ENCODE measurements at regions not wholly inside any gene's neighbourhood (a gene's known extent, or its start where the extent isn't known, plus 50 kb on each side); places are given as distances from the start of the nearest gene placed in this dataset.

DNA sequence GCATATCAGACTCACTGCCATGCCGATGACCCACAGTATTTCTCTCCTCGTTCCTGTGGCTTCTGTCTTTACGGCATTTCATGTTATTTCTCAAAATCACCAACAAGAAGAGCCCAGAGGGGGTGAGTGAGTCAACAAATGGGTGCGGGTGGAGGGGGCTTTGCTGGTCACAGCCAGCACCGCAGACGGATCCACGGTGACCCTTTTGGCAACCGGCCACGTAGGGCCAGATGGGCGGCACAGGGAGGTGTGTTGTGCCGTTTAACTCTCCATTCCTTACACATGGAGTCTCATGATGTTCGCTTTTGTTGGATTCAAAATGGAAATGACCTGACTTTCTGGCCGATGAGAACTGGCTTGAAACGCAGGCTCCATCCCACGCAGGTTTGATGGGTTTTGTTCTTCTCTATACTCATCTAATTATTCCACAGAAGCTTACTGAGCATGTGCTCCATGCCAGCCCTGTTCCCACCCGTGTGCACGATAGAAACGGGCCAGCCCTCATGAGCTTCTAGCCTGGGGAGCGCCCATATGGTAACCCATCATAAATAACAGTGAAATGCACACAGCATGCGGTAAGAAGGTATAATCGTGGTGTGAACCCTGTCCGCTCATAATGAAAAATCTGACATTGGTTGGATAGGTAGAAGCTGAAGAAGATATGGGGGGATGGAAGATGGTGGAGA is 319.9 kb downstream of the BRD1 start:
- Mint-ChIP-seq H3K4me1 (ENCODE audit: low read depth) (no peaks in the 10 kb centered on the region), H3K36me3 (ENCODE audit: low read depth) (no peaks in the 10 kb centered on the region; the same call in 1 of the 2 replicates), H3K27ac (no peak overlapping the region), H3K27me3 (ENCODE audit: insufficient read depth) (no peaks in the 10 kb centered on the region), H3K9me3 (peaks cover 54% of the 10 kb centered on the region), H3K4me3 (no peak overlapping the region)
- TF ChIP-seq, protein P1, sequence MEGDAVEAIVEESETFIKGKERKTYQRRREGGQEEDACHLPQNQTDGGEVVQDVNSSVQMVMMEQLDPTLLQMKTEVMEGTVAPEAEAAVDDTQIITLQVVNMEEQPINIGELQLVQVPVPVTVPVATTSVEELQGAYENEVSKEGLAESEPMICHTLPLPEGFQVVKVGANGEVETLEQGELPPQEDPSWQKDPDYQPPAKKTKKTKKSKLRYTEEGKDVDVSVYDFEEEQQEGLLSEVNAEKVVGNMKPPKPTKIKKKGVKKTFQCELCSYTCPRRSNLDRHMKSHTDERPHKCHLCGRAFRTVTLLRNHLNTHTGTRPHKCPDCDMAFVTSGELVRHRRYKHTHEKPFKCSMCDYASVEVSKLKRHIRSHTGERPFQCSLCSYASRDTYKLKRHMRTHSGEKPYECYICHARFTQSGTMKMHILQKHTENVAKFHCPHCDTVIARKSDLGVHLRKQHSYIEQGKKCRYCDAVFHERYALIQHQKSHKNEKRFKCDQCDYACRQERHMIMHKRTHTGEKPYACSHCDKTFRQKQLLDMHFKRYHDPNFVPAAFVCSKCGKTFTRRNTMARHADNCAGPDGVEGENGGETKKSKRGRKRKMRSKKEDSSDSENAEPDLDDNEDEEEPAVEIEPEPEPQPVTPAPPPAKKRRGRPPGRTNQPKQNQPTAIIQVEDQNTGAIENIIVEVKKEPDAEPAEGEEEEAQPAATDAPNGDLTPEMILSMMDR (IDR thresholded peaks at IDR 0.05), result no peak
- DNase-seq, result no peak

DNA sequence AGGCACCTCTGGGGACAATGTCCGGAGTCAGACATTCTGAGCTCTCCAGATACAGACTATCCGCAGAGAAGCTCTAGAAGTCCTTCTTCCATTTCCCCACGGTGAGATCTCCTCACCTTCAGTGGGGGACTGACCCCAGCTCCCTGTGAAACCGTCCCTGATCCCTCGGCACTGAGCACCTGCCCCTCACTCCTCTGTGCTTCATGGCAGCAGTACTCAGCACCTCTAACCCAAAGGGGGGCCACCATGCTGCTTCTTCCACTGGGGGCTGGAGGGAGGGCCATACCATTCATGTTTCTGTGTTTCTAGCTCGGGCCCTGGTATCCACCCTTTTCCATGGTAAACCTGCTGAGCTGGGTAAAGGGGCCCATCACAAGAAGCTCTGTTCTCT is 321.7 kb downstream of the BRD1 start:
- Mint-ChIP-seq H3K4me1 (ENCODE audit: low read depth) (no peaks in the 10 kb centered on the region), H3K4me3 (no peak overlapping the region), H3K36me3 (ENCODE audit: low read depth) (no peaks in the 10 kb centered on the region; the same call in 1 of the 2 replicates), H3K27ac (no peak overlapping the region), H3K9me3 (peaks cover 45% of the 10 kb centered on the region), H3K27me3 (ENCODE audit: insufficient read depth) (no peaks in the 10 kb centered on the region)
- TF ChIP-seq, protein P1 (IDR thresholded peaks at IDR 0.05), result no peak
- no peak for DNase-seq

DNA sequence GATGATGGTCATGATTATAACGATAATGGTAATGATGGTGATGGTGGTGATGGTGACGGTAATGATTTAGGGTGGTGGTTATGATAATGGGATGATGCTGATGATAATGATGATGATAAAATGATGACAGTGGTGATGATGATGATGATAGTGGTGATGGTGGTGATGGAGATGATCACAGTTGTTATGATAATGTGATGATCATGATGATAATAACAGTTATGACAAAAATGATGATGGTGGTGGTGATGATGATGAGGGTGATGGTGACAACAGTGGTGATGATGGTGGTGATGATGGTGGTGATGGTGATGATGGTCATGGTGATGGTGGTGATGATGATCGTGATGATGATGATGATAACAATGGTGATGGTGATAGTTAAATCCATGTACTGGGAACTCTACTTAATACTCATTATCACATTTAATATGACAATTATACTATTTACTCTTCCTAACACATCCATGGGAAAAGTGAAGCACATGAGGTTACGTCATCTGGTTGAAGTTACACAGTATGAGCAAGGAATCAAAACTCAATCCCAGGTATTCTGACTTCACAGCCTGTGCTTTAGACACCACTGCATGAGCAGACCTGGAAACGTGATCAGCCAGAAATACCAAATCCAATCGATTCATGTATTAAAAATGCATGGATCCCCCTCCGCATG is 322.2 kb downstream of the BRD1 start:
- H3K27ac Mint-ChIP-seq, result no peak overlapping the region
- no peaks in the 10 kb centered on the region; the same call in 1 of the 2 replicates for H3K36me3 Mint-ChIP-seq (ENCODE audit: low read depth)
- DNase-seq, result no peak
- TF ChIP-seq, protein P1 (IDR thresholded peaks at IDR 0.05), result no peak
- no peak overlapping the region for H3K4me3 Mint-ChIP-seq
- peaks cover 42% of the 10 kb centered on the region for H3K9me3 Mint-ChIP-seq
- H3K27me3 Mint-ChIP-seq (ENCODE audit: insufficient read depth), result no peaks in the 10 kb centered on the region
- no peaks in the 10 kb centered on the region for H3K4me1 Mint-ChIP-seq (ENCODE audit: low read depth)

DNA sequence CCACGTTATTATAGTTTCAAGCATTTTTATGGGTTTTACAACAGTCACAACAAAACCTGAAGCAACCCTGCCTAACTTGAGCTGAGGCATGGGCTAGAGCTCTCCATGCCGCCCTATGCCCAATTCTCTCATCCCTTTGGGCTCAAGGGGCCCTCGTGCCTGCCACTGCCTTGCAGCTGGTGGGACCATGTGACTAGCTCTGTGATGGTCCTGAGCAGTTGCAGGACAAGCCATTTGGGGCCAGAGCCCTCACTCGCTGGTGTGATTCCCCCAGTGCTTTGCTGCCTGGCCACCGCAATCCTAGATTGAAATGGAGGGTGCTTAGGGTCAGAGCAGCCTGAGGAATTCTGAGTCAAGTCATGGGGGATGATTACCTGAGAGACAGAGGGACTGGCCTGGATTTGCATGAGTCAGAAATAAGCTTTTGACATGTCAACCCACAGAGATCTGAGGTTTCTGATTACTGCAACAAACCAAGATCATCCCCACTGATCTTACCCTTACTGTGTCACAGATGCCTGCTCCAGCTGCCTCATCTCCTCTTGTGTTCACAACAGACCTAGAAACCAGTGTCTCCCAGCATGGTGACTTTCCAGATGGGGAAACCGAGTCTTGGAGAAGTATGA is 323.7 kb downstream of the BRD1 start:
- TF ChIP-seq, protein P1 (IDR thresholded peaks at IDR 0.05), result no peak
- no peak for DNase-seq
- Mint-ChIP-seq H3K9me3 (peaks cover 34% of the 10 kb centered on the region), H3K4me1 (ENCODE audit: low read depth) (no peaks in the 10 kb centered on the region), H3K27me3 (ENCODE audit: insufficient read depth) (no peaks in the 10 kb centered on the region), H3K4me3 (no peak overlapping the region), H3K36me3 (ENCODE audit: low read depth) (no peaks in the 10 kb centered on the region; the same call in 1 of the 2 replicates), H3K27ac (no peak overlapping the region)

DNA sequence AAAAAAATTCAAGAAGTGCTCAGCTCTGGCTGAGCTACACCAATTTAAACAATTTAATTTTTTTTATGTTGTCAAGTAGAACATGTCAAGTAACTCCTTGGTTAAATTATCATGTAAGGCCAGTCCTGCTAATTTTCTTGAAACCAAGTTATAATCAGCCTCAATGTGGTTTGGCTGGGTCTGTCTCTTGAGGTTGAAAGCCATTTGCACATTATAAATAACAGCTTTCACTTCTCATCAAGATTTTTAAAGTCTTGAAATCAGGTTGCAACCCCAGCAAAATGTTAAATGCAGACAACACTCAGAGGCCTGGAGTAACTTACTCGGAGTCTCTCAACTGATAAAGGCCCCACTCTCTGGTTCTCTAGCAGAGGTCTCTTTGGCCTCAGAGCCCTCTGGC is 324.4 kb downstream of the BRD1 start:
- Mint-ChIP-seq H3K9me3 (peaks cover 32% of the 10 kb centered on the region), H3K4me1 (ENCODE audit: low read depth) (no peaks in the 10 kb centered on the region), H3K27me3 (ENCODE audit: insufficient read depth) (no peaks in the 10 kb centered on the region), H3K4me3 (no peak overlapping the region), H3K36me3 (ENCODE audit: low read depth) (no peaks in the 10 kb centered on the region; the same call in 1 of the 2 replicates), H3K27ac (no peak overlapping the region)
- DNase-seq, result no peak
- TF ChIP-seq, protein P1 (IDR thresholded peaks at IDR 0.05), result no peak
